OCI-LY1 (cell line): ENCODE measurements at regions not wholly inside any gene's neighbourhood (a gene's known extent, or its start where the extent isn't known, plus 50 kb on each side); places are given as distances from the start of the nearest gene placed in this dataset.

Experiments
- H2AFZ ChIP-seq: fragments of 200-600 bp; sonication (generic), shearing (Covaris generic); 2 replicates; pipeline ENCODE4 v1.6.0; 2014; ENCODE audit warnings: antibody characterized with exemption, mild to moderate bottlenecking, low read length
- H3F3A ChIP-seq: fragments of 200-600 bp; sonication (generic), shearing (Covaris generic); 2 replicates; pipeline ENCODE4 v1.6.0; 2014; ENCODE audit warnings: mild to moderate bottlenecking, antibody characterized with exemption, low read length, moderate library complexity; ENCODE audit not compliant: insufficient read depth
- H3K27ac ChIP-seq: fragments of 200-600 bp; sonication (generic); 2 replicates; pipeline ENCODE4 v1.5.1; 2014; ENCODE audit warnings: low read length, mixed run types, mild to moderate bottlenecking, low read depth; ENCODE audit not compliant: poor library complexity, severe bottlenecking
- H3K27me3 ChIP-seq: fragments of 200-600 bp; sonication (generic); 2 replicates; pipeline ENCODE4 v1.6.0; 2014; ENCODE audit warnings: antibody characterized with exemption, mild to moderate bottlenecking, low read length, moderate library complexity; ENCODE audit not compliant: insufficient read depth
- H3K36me3 ChIP-seq: fragments of 200-600 bp; sonication (generic); 2 replicates; pipeline ENCODE4 v1.6.1; 2014; ENCODE audit warnings: mild to moderate bottlenecking, antibody characterized with exemption, low read length, moderate library complexity, mixed read lengths; ENCODE audit not compliant: insufficient read depth
- H3K4me1 ChIP-seq: fragments of 200-600 bp; sonication (generic); 2 replicates; pipeline ENCODE4 v1.5.1; 2014; ENCODE audit warnings: mild to moderate bottlenecking, low read length, moderate library complexity; ENCODE audit not compliant: insufficient read depth, severe bottlenecking
- H3K4me2 ChIP-seq: fragments of 200-600 bp; sonication (generic), shearing (Covaris generic); 2 replicates; pipeline ENCODE4 v1.6.1; 2014; ENCODE audit warnings: low read length
- H3K4me3 ChIP-seq: fragments of 200-600 bp; sonication (generic); 2 replicates; pipeline ENCODE4 v1.5.1; 2014; ENCODE audit warnings: low read length, low read depth, mild to moderate bottlenecking, mixed read lengths; ENCODE audit not compliant: poor library complexity, severe bottlenecking
- H3K79me2 ChIP-seq: fragments of 200-600 bp; shearing (Covaris generic); 2 replicates; pipeline ENCODE4 v1.6.1; 2016; ENCODE audit warnings: mixed run types, low read length, mixed read lengths; ENCODE audit not compliant: insufficient read depth
- H3K9ac ChIP-seq: fragments of 200-600 bp; sonication (generic), shearing (Covaris generic); 2 replicates; pipeline ENCODE4 v1.6.1; 2014; ENCODE audit warnings: mild to moderate bottlenecking, low read length, mixed read lengths
- H3K9me2 ChIP-seq: fragments of 200-600 bp; sonication (generic), shearing (Covaris generic); 2 replicates; pipeline ENCODE4 v1.6.1; 2014; ENCODE audit warnings: low read depth, mild to moderate bottlenecking, low read length, mixed read lengths
- H3K9me3 ChIP-seq: fragments of 200-600 bp; shearing (Covaris generic); 2 replicates; pipeline ENCODE4 v1.6.1; 2014; ENCODE audit warnings: low read length, mixed read lengths
- H4K20me1 ChIP-seq: fragments of 200-600 bp; sonication (generic), shearing (Covaris generic); 2 replicates; pipeline ENCODE4 v1.6.0; 2016; ENCODE audit warnings: mild to moderate bottlenecking, low read length; ENCODE audit not compliant: insufficient read depth
- CTCF ChIP-seq: fragments of 200-600 bp; sonication (generic), shearing (Covaris generic); IDR thresholded peaks from 2 replicates; pipeline ENCODE4 v1.5.1; 2017; ENCODE audit warnings: mild to moderate bottlenecking, antibody characterized with exemption, low read length, moderate library complexity, mixed read lengths
- EZH2 ChIP-seq: fragments of 200-600 bp; sonication (generic), shearing (Covaris generic); IDR thresholded peaks from 2 replicates; pipeline ENCODE4 v1.8.0; 2017; ENCODE audit warnings: borderline replicate concordance, mixed run types, mild to moderate bottlenecking, antibody characterized with exemption, low read length, moderate library complexity, mixed read lengths

GRCh38 chr7:15016315-15016667 lies 113.7 kb upstream of the DGKB start:
- Histone ChIP-seq H3K9me2 (no peaks in the 10 kb centered on the region), H3K79me2 (no peaks in the 10 kb centered on the region), H3K27ac (no peak overlapping the region), H3K36me3 (no peaks in the 10 kb centered on the region), H3K4me3 (no peak overlapping the region), H3K9ac (no peak overlapping the region), H4K20me1 (no peaks in the 10 kb centered on the region), H3F3A (no peaks in the 10 kb centered on the region), H3K4me2 (no peak overlapping the region), H3K27me3 (no peaks in the 10 kb centered on the region), H2AFZ (no peak overlapping the region), H3K4me1 (peaks cover 3% of the 10 kb centered on the region), H3K9me3 (no peaks in the 10 kb centered on the region)
- TF ChIP-seq CTCF, result no peak
- no peak for TF ChIP-seq EZH2

- Histone ChIP-seq H4K20me1 (no peaks in the 10 kb centered on the region), H3K9me3 (no peaks in the 10 kb centered on the region), H3K4me1 (peaks cover 3% of the 10 kb centered on the region), H3K9me2 (no peaks in the 10 kb centered on the region), H3K36me3 (no peaks in the 10 kb centered on the region), H3K27me3 (no peaks in the 10 kb centered on the region), H3K79me2 (no peaks in the 10 kb centered on the region), H3K4me2 (peak overlapping the region; percentile 25; the same call in 1 of the 2 replicates), H2AFZ (no peak overlapping the region; the same call in 1 of the 2 replicates), H3K27ac (no peak overlapping the region), H3K4me3 (no peak overlapping the region), H3F3A (no peaks in the 10 kb centered on the region), H3K9ac (no peak overlapping the region)
- TF ChIP-seq EZH2 (no peak), CTCF (peak; percentile 77)
Observed at GRCh38 chr7:15015545-15016314, 113.2 kb upstream of the DGKB start.

GRCh38 chr7:15012135-15012534 lies 109.6 kb upstream of the DGKB start:
- Histone ChIP-seq H3K4me3 (no peak overlapping the region), H3K4me2 (no peak overlapping the region), H3K27ac (no peak overlapping the region), H3K4me1 (peaks cover 3% of the 10 kb centered on the region), H3K36me3 (no peaks in the 10 kb centered on the region), H3K79me2 (no peaks in the 10 kb centered on the region), H4K20me1 (no peaks in the 10 kb centered on the region), H3K9ac (no peak overlapping the region), H2AFZ (no peak overlapping the region), H3F3A (no peaks in the 10 kb centered on the region), H3K9me2 (no peaks in the 10 kb centered on the region), H3K27me3 (no peaks in the 10 kb centered on the region), H3K9me3 (no peaks in the 10 kb centered on the region)
- TF ChIP-seq CTCF, result no peak
- no peak for TF ChIP-seq EZH2
